NB4 (cell line): ENCODE measurements at regions not wholly inside any gene's neighbourhood (a gene's known extent, or its start where the extent isn't known, plus 50 kb on each side); places are given as distances from the start of the nearest gene placed in this dataset.

ENCODE experiments used
- DNase-seq: peaks from one replicate; pipeline ENCODE4 v3.0.0; 2010; ENCODE audit warnings: low read depth
- H3K4me3 ChIP-seq: one replicate; pipeline ENCODE4 v1.5.1; 2011; ENCODE audit warnings: mild to moderate bottlenecking, low read depth, low read length, moderate library complexity
- MYC ChIP-seq: IDR thresholded peaks from 2 replicates; pipeline ENCODE4 v1.6.1; 2011; ENCODE audit warnings: low read depth, low read length
- POLR2A ChIP-seq: IDR thresholded peaks from 2 replicates; pipeline ENCODE4 v1.6.1; 2011; ENCODE audit warnings: mild to moderate bottlenecking; ENCODE audit not compliant: insufficient read length; ENCODE audit errors: extremely low read depth
- TF ChIP-seq, protein P1 (sequence below): IDR thresholded peaks from one replicate; pipeline ENCODE4 v1.5.1; 2012; ENCODE audit warnings: low read depth, low read length
- TF ChIP-seq, protein P2 (sequence below): IDR thresholded peaks from 2 replicates; pipeline ENCODE4 v1.6.1; 2011; ENCODE audit warnings: low read depth, low read length

DNA sequence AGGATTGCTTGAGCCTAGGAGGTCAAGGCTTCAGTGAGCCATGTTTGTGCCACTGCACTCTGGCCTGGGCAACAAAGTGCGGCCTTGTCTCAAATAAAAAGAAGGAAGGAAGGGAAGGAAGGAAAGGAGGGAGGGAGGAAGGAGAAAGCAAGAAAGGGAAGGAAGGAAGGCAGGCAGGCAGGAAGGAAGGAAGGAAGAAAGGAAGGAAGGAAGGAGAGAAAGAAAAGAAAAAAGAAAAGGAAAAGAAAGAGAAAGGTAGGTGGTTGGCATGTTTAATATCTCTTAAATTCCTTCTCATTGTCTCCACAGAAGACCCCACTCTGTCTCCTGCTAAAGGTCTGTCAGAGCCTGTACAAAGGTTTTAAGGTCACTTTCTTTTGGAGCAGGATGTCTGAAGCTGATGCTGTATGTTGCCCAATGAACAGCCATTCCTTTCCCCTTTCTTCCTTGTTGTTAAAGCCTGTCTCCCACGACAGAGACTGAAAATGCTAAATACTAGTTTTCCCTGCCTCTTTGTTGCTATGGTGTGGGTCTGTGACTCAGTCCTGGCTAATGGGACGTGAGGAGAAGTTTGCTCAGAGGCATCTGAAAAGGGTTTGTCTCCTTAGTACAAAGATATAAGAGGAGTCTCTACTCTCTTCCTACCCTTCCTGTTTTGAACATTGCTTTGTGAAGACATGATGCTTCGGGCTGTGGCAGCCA, 213.3 kb downstream of the PCSK1 start:
- no peak for DNase-seq

DNA sequence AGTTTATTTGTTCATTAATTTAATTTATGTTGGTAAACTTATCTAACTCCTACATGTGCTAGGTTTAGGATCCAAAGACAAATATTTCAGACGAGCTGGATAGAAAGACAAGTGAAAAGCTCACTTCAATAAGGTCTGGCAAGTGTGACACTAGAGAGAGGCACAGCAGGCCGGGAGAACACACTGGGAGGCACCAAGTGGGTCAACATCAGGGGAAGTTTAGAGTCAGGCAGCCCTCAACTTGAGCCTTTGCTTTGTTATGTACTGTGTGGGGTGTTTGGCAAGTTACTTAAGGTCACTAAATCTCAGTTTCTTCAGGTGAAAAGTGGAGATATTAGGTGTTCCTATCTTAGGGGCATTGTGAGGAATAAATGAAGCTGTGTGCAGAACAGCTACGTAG, 214.4 kb downstream of the PCSK1 start:
- no peak overlapping the region for H3K4me3 ChIP-seq
- TF ChIP-seq POLR2A, result no peak
- TF ChIP-seq MYC, result no peak
- TF ChIP-seq, protein P1, sequence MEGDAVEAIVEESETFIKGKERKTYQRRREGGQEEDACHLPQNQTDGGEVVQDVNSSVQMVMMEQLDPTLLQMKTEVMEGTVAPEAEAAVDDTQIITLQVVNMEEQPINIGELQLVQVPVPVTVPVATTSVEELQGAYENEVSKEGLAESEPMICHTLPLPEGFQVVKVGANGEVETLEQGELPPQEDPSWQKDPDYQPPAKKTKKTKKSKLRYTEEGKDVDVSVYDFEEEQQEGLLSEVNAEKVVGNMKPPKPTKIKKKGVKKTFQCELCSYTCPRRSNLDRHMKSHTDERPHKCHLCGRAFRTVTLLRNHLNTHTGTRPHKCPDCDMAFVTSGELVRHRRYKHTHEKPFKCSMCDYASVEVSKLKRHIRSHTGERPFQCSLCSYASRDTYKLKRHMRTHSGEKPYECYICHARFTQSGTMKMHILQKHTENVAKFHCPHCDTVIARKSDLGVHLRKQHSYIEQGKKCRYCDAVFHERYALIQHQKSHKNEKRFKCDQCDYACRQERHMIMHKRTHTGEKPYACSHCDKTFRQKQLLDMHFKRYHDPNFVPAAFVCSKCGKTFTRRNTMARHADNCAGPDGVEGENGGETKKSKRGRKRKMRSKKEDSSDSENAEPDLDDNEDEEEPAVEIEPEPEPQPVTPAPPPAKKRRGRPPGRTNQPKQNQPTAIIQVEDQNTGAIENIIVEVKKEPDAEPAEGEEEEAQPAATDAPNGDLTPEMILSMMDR, result no peak
- TF ChIP-seq, protein P2, sequence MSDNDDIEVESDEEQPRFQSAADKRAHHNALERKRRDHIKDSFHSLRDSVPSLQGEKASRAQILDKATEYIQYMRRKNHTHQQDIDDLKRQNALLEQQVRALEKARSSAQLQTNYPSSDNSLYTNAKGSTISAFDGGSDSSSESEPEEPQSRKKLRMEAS, result no peak
- no peak for DNase-seq

More for the DNA sequence above, 213.3 kb downstream of the PCSK1 start:
- no peak for TF ChIP-seq POLR2A
- no peak overlapping the region for H3K4me3 ChIP-seq

DNA sequence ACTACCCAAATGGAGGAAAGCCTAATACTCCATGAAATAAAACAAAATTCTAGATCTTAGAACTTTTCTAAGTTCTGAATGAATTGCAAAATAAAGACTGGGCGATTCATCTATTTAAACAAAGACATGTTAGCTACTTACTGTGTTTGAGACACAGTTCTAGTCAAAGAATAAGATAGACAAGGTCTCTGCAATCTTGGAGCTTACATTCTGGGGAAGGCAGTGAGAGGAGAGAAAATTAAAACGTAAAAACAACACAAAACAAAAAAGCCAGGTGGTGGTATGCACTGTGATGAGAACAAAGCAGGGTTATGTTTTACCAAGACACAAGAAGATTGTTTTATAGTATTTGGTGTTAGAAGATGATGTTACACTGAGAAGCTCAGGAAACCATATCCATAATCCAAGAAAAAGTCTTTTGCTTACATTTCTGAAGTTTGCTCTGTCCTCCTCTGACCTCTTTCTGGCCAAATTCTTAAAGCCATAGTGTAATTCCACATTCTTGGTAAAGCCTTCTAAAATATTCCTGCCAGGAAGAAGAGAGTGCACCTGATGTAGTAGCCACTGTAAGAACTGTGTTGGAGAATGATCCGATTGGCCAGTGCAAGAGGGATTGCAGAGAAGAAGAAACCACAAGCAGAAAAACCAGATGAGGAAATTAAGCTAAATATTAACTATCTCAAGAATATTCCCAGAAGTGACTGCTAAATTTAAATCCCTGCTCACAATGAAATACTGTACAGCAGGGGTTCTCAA, 218.4 kb downstream of the PCSK1 start:
- no peak overlapping the region for H3K4me3 ChIP-seq
- no peak for DNase-seq
- TF ChIP-seq, protein P2, result no peak
- TF ChIP-seq MYC (no peak), POLR2A (no peak)
- TF ChIP-seq, protein P1, result no peak

DNA sequence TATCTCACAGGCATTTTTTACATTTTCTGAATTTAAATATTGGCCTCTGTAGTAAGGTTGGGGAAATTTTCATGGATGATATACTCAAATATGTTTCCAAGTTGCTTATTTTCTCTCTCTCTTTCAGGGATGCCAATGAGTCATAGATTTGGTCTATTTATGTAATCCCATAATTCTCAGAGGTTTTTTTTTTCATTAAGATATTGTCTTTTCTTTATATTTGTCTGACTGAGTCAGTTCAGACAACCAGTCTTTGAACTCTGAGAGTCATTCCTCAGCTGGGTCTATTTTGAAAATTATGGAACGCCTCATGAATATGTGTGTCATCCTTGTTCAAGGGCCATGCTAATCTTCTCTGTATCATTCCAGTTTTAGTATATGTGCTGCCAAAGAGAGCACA, 223.2 kb downstream of the PCSK1 start:
- TF ChIP-seq, protein P2, result no peak
- TF ChIP-seq MYC, result no peak
- TF ChIP-seq, protein P1, result no peak
- no peak for TF ChIP-seq POLR2A
- DNase-seq, result no peak
- H3K4me3 ChIP-seq, result no peak overlapping the region

DNA sequence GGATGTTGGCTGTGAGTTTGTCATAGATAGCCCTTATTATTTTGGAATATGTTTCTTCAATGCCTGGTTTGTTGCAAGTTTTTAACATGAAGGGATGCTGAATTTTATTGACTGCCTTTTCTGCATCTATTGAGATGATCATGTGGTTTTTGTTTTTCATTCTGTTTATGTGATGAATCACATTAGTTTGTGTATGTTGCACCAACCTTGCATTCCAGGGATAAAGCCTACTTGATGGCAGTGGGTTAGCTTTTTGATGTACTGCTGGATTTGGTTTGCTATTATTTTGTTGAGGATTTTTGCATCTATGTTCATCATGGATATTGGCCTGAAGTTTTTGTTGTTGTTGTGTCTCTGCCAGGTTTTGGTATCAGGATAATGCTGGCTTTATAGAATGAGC, 225.6 kb downstream of the PCSK1 start:
- DNase-seq, result no peak
- TF ChIP-seq POLR2A (no peak), MYC (no peak)
- TF ChIP-seq, protein P1, result no peak
- TF ChIP-seq, protein P2, result no peak
- H3K4me3 ChIP-seq, result no peak overlapping the region

DNA sequence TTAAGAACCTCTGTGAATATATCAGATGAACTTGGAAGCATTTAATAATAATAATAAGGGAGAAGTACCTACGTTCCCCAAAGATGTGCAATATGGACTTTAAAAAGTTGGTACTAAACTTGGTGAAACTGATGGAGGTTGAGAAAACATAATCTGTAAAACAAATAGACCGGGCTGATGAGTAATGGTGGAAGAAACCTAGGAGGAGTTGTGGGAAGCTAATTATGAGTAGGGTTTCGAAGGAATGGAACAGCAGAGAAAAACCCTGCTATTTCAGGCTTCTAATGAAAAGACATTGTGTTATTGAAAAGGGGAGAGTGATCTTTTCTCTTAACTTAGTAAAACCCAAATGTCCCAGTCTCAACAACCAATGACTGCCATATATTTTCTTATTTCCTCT, 229.3 kb downstream of the PCSK1 start:
- TF ChIP-seq, protein P2, result no peak
- TF ChIP-seq, protein P1, result no peak
- TF ChIP-seq MYC, result no peak
- no peak for TF ChIP-seq POLR2A
- no peak for DNase-seq
- no peak overlapping the region for H3K4me3 ChIP-seq
